BLaER1 treated with 17β-estradiol and CSF1 and Interleukin-3, amounts not matched to agents 10 nM and 100 nM (cell line): ENCODE measurements at regions not wholly inside any gene's neighbourhood (a gene's known extent, or its start where the extent isn't known, plus 50 kb on each side); places are given as distances from the start of the nearest gene placed in this dataset.
A peak's percentile ranks its signal among the peaks of the same experiment; 100 is the strongest.
"Not testable (repeated sequence)": the region's sequence is repeated elsewhere in the genome, so short reads cannot be mapped to it uniquely, and the experiment has no call there.

ENCODE experiments used
- H3K27ac ChIP-seq, 11 experiments: shearing (Covaris generic); formaldehyde crosslinking; 2 replicates each; pipeline ENCODE4 v1.8.1; 2022
- H3K27me3 ChIP-seq, 11 experiments: shearing (Covaris generic); formaldehyde crosslinking; 2 replicates each; pipeline ENCODE4 v1.8.1; 2022
- H3K36me3 ChIP-seq, 11 experiments: shearing (Covaris generic); formaldehyde crosslinking; 2 replicates each; pipeline ENCODE4 v1.8.1; 2022
- H3K4me1 ChIP-seq, 10 experiments: shearing (Covaris generic); formaldehyde crosslinking; 2 replicates each; pipeline ENCODE4 v1.8.1; 2022
- H3K4me2 ChIP-seq, 11 experiments: shearing (Covaris generic); formaldehyde crosslinking; 2 replicates each; pipeline ENCODE4 v1.8.1; 2022
- H3K4me3 ChIP-seq, 10 experiments: shearing (Covaris generic); formaldehyde crosslinking; 2 replicates each; pipeline ENCODE4 v1.8.1; 2022
- H3K9ac ChIP-seq, 11 experiments: shearing (Covaris generic); formaldehyde crosslinking; 2 replicates each; pipeline ENCODE4 v1.8.1; 2022
- H3K9me3 ChIP-seq, 11 experiments: shearing (Covaris generic); formaldehyde crosslinking; replicated peaks in 1 of 11; 2 replicates each; pipeline ENCODE4 v1.8.1; 2022
- H4K20me1 ChIP-seq, 11 experiments: shearing (Covaris generic); formaldehyde crosslinking; 2 replicates each; pipeline ENCODE4 v1.8.1; 2022
- Cebpa-rat ChIP-seq, 11 experiments: shearing (Covaris generic); IDR thresholded peaks; 2 replicates each; pipeline ENCODE4 v1.8.1; 2022

- Histone ChIP-seq H3K4me1 (no peaks in the 10 kb centered on the region), H3K36me3 (no peaks in the 10 kb centered on the region), H4K20me1 (no peaks in the 10 kb centered on the region), H3K27me3 (no peaks in the 10 kb centered on the region), H3K9ac (no peak overlapping the region), H3K4me2 (no peak overlapping the region), H3K4me3 (no peak overlapping the region), H3K9me3 (no peaks in the 10 kb centered on the region), H3K27ac (no peak overlapping the region)
- TF ChIP-seq Cebpa-rat (IDR thresholded peaks at IDR 0.05) = no peak
Observed at GRCh38 chr16:60792437-60792836, 1243.8 kb downstream of the CDH8 start.

GRCh38 chr16:60788631-60789030 is 1247.6 kb downstream of the CDH8 start:
- Histone ChIP-seq H3K27me3 (no peaks in the 10 kb centered on the region), H3K36me3 (no peaks in the 10 kb centered on the region), H3K4me2 (no peak overlapping the region), H3K9ac (no peak overlapping the region), H3K4me1 (no peaks in the 10 kb centered on the region), H4K20me1 (no peaks in the 10 kb centered on the region), H3K4me3 (no peak overlapping the region), H3K27ac (no peak overlapping the region), H3K9me3 (no peaks in the 10 kb centered on the region)
- TF ChIP-seq Cebpa-rat (IDR thresholded peaks at IDR 0.05) = no peak

GRCh38 chr16:60776281-60776680 is 1260.0 kb downstream of the CDH8 start:
- Histone ChIP-seq H3K9me3 (peaks cover 1 to 6% (median 4%) of the 10 kb centered on the region in 11 experiments; a peak in 20 of 22 replicates), H3K36me3 (no peaks in the 10 kb centered on the region), H3K4me3 (no peak overlapping the region), H4K20me1 (no peaks in the 10 kb centered on the region), H3K4me2 (no peak overlapping the region), H3K27me3 (no peaks in the 10 kb centered on the region), H3K9ac (no peak overlapping the region), H3K4me1 (peaks cover 0 to 6% (median 0%) of the 10 kb centered on the region in 10 experiments; a peak in 3 of 20 replicates), H3K27ac (no peak overlapping the region)
- no peak for TF ChIP-seq Cebpa-rat (IDR thresholded peaks at IDR 0.05)

GRCh38 chr16:60771138-60771537 is 1265.1 kb downstream of the CDH8 start:
- H3K4me1 ChIP-seq = peaks cover 0 to 10% (median 0%) of the 10 kb centered on the region in 10 experiments; a peak in 3 of 20 replicates
- H3K27ac ChIP-seq = peak overlapping the region in 8 of 11 experiments; percentile 33 to 59 (median 43); a peak in 12 of 22 replicates
- H3K36me3 ChIP-seq = no peaks in the 10 kb centered on the region
- peak overlapping the region in 2 of 11 experiments; percentile 7 to 49; a peak in 4 of 22 replicates for H3K4me2 ChIP-seq
- no peak overlapping the region for H3K4me3 ChIP-seq
- no peaks in the 10 kb centered on the region for H3K27me3 ChIP-seq
- H4K20me1 ChIP-seq = no peaks in the 10 kb centered on the region
- H3K9me3 ChIP-seq = peaks cover 11 to 20% (median 15%) of the 10 kb centered on the region in 11 experiments
- H3K9ac ChIP-seq = no peak overlapping the region
- TF ChIP-seq Cebpa-rat (IDR thresholded peaks at IDR 0.05) = peak in 7 of 11 experiments; percentile 33 to 69 (median 49); a peak in 10 of 22 replicates

- H3K9ac ChIP-seq, H3K4me3 ChIP-seq, H4K20me1 ChIP-seq, H3K27me3 ChIP-seq, H3K36me3 ChIP-seq, H3K4me2 ChIP-seq: not testable (repeated sequence)
- peaks cover 11 to 20% (median 15%) of the 10 kb centered on the region in 11 experiments for H3K9me3 ChIP-seq
- H3K27ac ChIP-seq = peak overlapping the region in 7 of 11 experiments; percentile 14 to 56 (median 33); a peak in 7 of 22 replicates
- peaks cover 0 to 10% (median 0%) of the 10 kb centered on the region in 10 experiments; a peak in 3 of 20 replicates for H3K4me1 ChIP-seq
Observed at GRCh38 chr16:60770384-60770783, 1265.9 kb downstream of the CDH8 start.

GRCh38 chr16:60763869-60764268 is 1272.4 kb downstream of the CDH8 start:
- TF ChIP-seq Cebpa-rat (IDR thresholded peaks at IDR 0.05) = no peak
- Histone ChIP-seq H3K4me1 (no peaks in the 10 kb centered on the region), H3K4me2 (no peak overlapping the region), H4K20me1 (no peaks in the 10 kb centered on the region), H3K9ac (no peak overlapping the region), H3K9me3 (no peaks in the 10 kb centered on the region), H3K27ac (no peak overlapping the region), H3K36me3 (no peaks in the 10 kb centered on the region), H3K27me3 (no peaks in the 10 kb centered on the region), H3K4me3 (no peak overlapping the region)

GRCh38 chr16:60755907-60756306 is 1280.3 kb downstream of the CDH8 start:
- Histone ChIP-seq H3K4me2 (no peak overlapping the region), H3K9ac (no peak overlapping the region), H3K27ac (no peak overlapping the region), H3K36me3 (no peaks in the 10 kb centered on the region), H3K27me3 (no peaks in the 10 kb centered on the region), H3K4me3 (no peak overlapping the region), H3K4me1 (no peaks in the 10 kb centered on the region), H4K20me1 (no peaks in the 10 kb centered on the region), H3K9me3 (no peaks in the 10 kb centered on the region)
- no peak for TF ChIP-seq Cebpa-rat (IDR thresholded peaks at IDR 0.05)

GRCh38 chr16:60748366-60748765 is 1287.9 kb downstream of the CDH8 start:
- Histone ChIP-seq H3K27ac (no peak overlapping the region), H3K4me2 (no peak overlapping the region), H3K4me1 (peaks cover 0 to 7% (median 0%) of the 10 kb centered on the region in 10 experiments; a peak in 1 of 20 replicates), H3K9me3 (no peaks in the 10 kb centered on the region), H4K20me1 (no peaks in the 10 kb centered on the region), H3K36me3 (no peaks in the 10 kb centered on the region), H3K4me3 (no peak overlapping the region), H3K27me3 (no peaks in the 10 kb centered on the region), H3K9ac (no peak overlapping the region)
- no peak for TF ChIP-seq Cebpa-rat (IDR thresholded peaks at IDR 0.05)

GRCh38 chr16:60744198-60744597 is 1292.0 kb downstream of the CDH8 start:
- Histone ChIP-seq H3K9me3 (0 out of 22 replicates have a peak, but pooled peaks cover 0 to 4% (median 0%) of the 10 kb centered on the region in 11 experiments), H3K36me3 (no peaks in the 10 kb centered on the region), H4K20me1 (no peaks in the 10 kb centered on the region), H3K4me3 (no peak overlapping the region), H3K4me1 (peaks cover 0 to 7% (median 0%) of the 10 kb centered on the region in 10 experiments; a peak in 1 of 20 replicates), H3K9ac (no peak overlapping the region), H3K27me3 (no peaks in the 10 kb centered on the region), H3K27ac (no peak overlapping the region), H3K4me2 (no peak overlapping the region)
- TF ChIP-seq Cebpa-rat (IDR thresholded peaks at IDR 0.05) = no peak

- Histone ChIP-seq H3K27ac (no peak overlapping the region), H3K36me3 (no peaks in the 10 kb centered on the region), H4K20me1 (no peaks in the 10 kb centered on the region), H3K9ac (no peak overlapping the region), H3K4me1 (peaks cover 0 to 7% (median 0%) of the 10 kb centered on the region in 10 experiments; a peak in 1 of 20 replicates), H3K9me3 (0 out of 22 replicates have a peak, but pooled peaks cover 0 to 4% (median 0%) of the 10 kb centered on the region in 11 experiments), H3K4me2 (no peak overlapping the region), H3K4me3 (no peak overlapping the region), H3K27me3 (no peaks in the 10 kb centered on the region)
- no peak for TF ChIP-seq Cebpa-rat (IDR thresholded peaks at IDR 0.05)
Observed at GRCh38 chr16:60741810-60742209, 1294.4 kb downstream of the CDH8 start.
